ENCODE measurements at regions not wholly inside any gene's neighbourhood (a gene's known extent, or its start where the extent isn't known, plus 50 kb on each side); places are given as distances from the start of the nearest gene placed in this dataset.

GRCh38 chr17:77849239-77849638, 109.3 kb upstream of the TNRC6C start:
- DNase-seq, result no peak

- DNase-seq, result no peak
Observed at GRCh38 chr17:77851921-77852320, 106.6 kb upstream of the TNRC6C start.

GRCh38 chr17:77852731-77853130, 105.8 kb upstream of the TNRC6C start:
- DNase-seq, result no peak

GRCh38 chr17:77853191-77853977, 105.1 kb upstream of the TNRC6C start:
- DNase-seq, result no peak

GRCh38 chr17:77854083-77854758, 104.3 kb upstream of the TNRC6C start:
- DNase-seq, result no peak

GRCh38 chr17:77854759-77855745, 103.5 kb upstream of the TNRC6C start:
- no peak for DNase-seq

GRCh38 chr17:77856551-77857305, 101.8 kb upstream of the TNRC6C start:
- DNase-seq, result no peak

- no peak for DNase-seq
Observed at GRCh38 chr17:77857306-77857555, 101.3 kb upstream of the TNRC6C start.

GRCh38 chr17:77857613-77858012, 100.9 kb upstream of the TNRC6C start:
- no peak for DNase-seq

- DNase-seq, result no peak
Observed at GRCh38 chr17:77858291-77859034, 100.0 kb upstream of the TNRC6C start.

GRCh38 chr17:77859035-77859810, 99.3 kb upstream of the TNRC6C start:
- DNase-seq, result no peak

- DNase-seq, result no peak
Observed at GRCh38 chr17:77861133-77861695, 97.3 kb upstream of the TNRC6C start.

- no peak for DNase-seq
Observed at GRCh38 chr17:77861981-77862645, 96.4 kb upstream of the TNRC6C start.

GRCh38 chr17:77862890-77863813, 95.4 kb upstream of the TNRC6C start:
- no peak for DNase-seq

- DNase-seq, result no peak
Observed at GRCh38 chr17:77863814-77864161, 94.7 kb upstream of the TNRC6C start.

GRCh38 chr17:77864234-77865111, 94.0 kb upstream of the TNRC6C start:
- DNase-seq, result no peak

- no peak for DNase-seq
Observed at GRCh38 chr17:77865112-77865611, 93.3 kb upstream of the TNRC6C start.

- DNase-seq, result no peak
Observed at GRCh38 chr17:77865716-77866115, 92.8 kb upstream of the TNRC6C start.
